ENCODE measurements at regions not wholly inside any gene's neighbourhood (a gene's known extent, or its start where the extent isn't known, plus 50 kb on each side); places are given as distances from the start of the nearest gene placed in this dataset.

GRCh38 chr5:125481506-125482465, 735.3 kb upstream of the ZNF608 start:
- no peak for DNase-seq
- peak overlapping the region; percentile 33 to 85 for H3K27ac ChIP-seq
- intact Hi-C loops (cut with DNase I; ENCODE audit: low total_unique reads) = loop anchor here (10.0 kb wide), 1 partner anchor 1147 kb away; no protein-coding TSS in a partner anchor

GRCh38 chr5:125483609-125484008, 737.2 kb upstream of the ZNF608 start:
- peaks cover 5 to 13% of the 10 kb centered on the region in 2 donors for H3K4me1 ChIP-seq
- H3K4me3 ChIP-seq = no peak overlapping the region
- no peaks in the 10 kb centered on the region for H3K27me3 ChIP-seq
- peak overlapping the region; percentile 66 to 85 for H3K27ac ChIP-seq
- TF ChIP-seq POLR2A (IDR thresholded peaks at IDR 0.05) (no peak), CTCF (IDR thresholded peaks at IDR 0.05) (no peak)
- H3K9me3 ChIP-seq = no peaks in the 10 kb centered on the region
- intact Hi-C loops (cut with DNase I; ENCODE audit: low total_unique reads) = loop anchor here (10.0 kb wide), 1 partner anchor 1149 kb away; no protein-coding TSS in a partner anchor
- DNase-seq = no peak
- H3K36me3 ChIP-seq = no peaks in the 10 kb centered on the region

More at GRCh38 chr5:125481506-125482465, 735.3 kb upstream of the ZNF608 start:
- Histone ChIP-seq H3K36me3 (no peaks in the 10 kb centered on the region), H3K4me3 (no peak overlapping the region), H3K4me1 (peaks cover 5 to 13% of the 10 kb centered on the region in 2 donors), H3K9me3 (no peaks in the 10 kb centered on the region), H3K27me3 (no peaks in the 10 kb centered on the region)
- TF ChIP-seq CTCF (IDR thresholded peaks at IDR 0.05) (no peak), POLR2A (IDR thresholded peaks at IDR 0.05) (no peak)

- Histone ChIP-seq H3K27me3 (no peaks in the 10 kb centered on the region), H3K27ac (peak overlapping the region; percentile 66 to 85), H3K9me3 (no peaks in the 10 kb centered on the region), H3K4me1 (peaks cover 5 to 13% of the 10 kb centered on the region in 2 donors), H3K36me3 (no peaks in the 10 kb centered on the region), H3K4me3 (no peak overlapping the region)
- intact Hi-C loops (cut with DNase I; ENCODE audit: low total_unique reads) = loop anchor here (10.0 kb wide), 1 partner anchor 1150 kb away; no protein-coding TSS in a partner anchor
- TF ChIP-seq POLR2A (IDR thresholded peaks at IDR 0.05) (no peak), CTCF (IDR thresholded peaks at IDR 0.05) (no peak)
- DNase-seq = peak; percentile 52 to 82
Observed at GRCh38 chr5:125484272-125484741, 737.9 kb upstream of the ZNF608 start.

GRCh38 chr5:125484742-125485641, 738.6 kb upstream of the ZNF608 start:
- Histone ChIP-seq H3K27ac (peak overlapping the region; percentile 66 to 85), H3K4me3 (no peak overlapping the region), H3K9me3 (no peaks in the 10 kb centered on the region), H3K27me3 (no peaks in the 10 kb centered on the region), H3K36me3 (no peaks in the 10 kb centered on the region), H3K4me1 (peaks cover 5 to 13% of the 10 kb centered on the region in 2 donors)
- intact Hi-C loops (cut with DNase I; ENCODE audit: low total_unique reads) = loop anchor here (10.0 kb wide), 1 partner anchor 1150 kb away; no protein-coding TSS in a partner anchor
- no peak for TF ChIP-seq POLR2A (IDR thresholded peaks at IDR 0.05)
- TF ChIP-seq CTCF (IDR thresholded peaks at IDR 0.05) = peak in 2 of 4 experiments; percentile 7 to 14
- peak; percentile 78 to 86 for DNase-seq
